ENCODE measurements at regions not wholly inside any gene's neighbourhood (a gene's known extent, or its start where the extent isn't known, plus 50 kb on each side); places are given as distances from the start of the nearest gene placed in this dataset.

GRCh38 chr9:10674586-10674985, 61.8 kb upstream of the PTPRD start:
- no peak for DNase-seq

- DNase-seq = no peak
Measured at GRCh38 chr9:10678010-10678409, 65.2 kb upstream of the PTPRD start.

- no peak for DNase-seq
Measured at GRCh38 chr9:10678790-10679189, 66.0 kb upstream of the PTPRD start.

- no peak for DNase-seq
Measured at GRCh38 chr9:10686943-10687342, 74.1 kb upstream of the PTPRD start.

- no peak for DNase-seq
Measured at GRCh38 chr9:10690546-10690945, 77.7 kb upstream of the PTPRD start.

- no peak for DNase-seq
Measured at GRCh38 chr9:10697044-10697443, 84.2 kb upstream of the PTPRD start.

- no peak for DNase-seq
Measured at GRCh38 chr9:10700291-10700690, 87.5 kb upstream of the PTPRD start.

GRCh38 chr9:10700915-10701314, 88.1 kb upstream of the PTPRD start:
- DNase-seq = no peak

GRCh38 chr9:10701906-10702305, 89.1 kb upstream of the PTPRD start:
- DNase-seq = peak; percentile 93

- no peak for DNase-seq
Measured at GRCh38 chr9:10703139-10703538, 90.3 kb upstream of the PTPRD start.

- DNase-seq = no peak
Measured at GRCh38 chr9:10704720-10705119, 91.9 kb upstream of the PTPRD start.

GRCh38 chr9:10705383-10705782, 92.6 kb upstream of the PTPRD start:
- DNase-seq = no peak

- DNase-seq = no peak
Measured at GRCh38 chr9:10706788-10707187, 94.0 kb upstream of the PTPRD start.

- DNase-seq = peak; percentile 59
Measured at GRCh38 chr9:10721301-10721700, 108.5 kb upstream of the PTPRD start.

- no peak for DNase-seq
Measured at GRCh38 chr9:10729213-10729612, 116.4 kb upstream of the PTPRD start.

GRCh38 chr9:10744669-10745068, 131.9 kb upstream of the PTPRD start:
- peak; percentile 0 for DNase-seq

- no peak for DNase-seq
Measured at GRCh38 chr9:10753474-10753873, 140.7 kb upstream of the PTPRD start.

GRCh38 chr9:10764481-10764880, 151.7 kb upstream of the PTPRD start:
- DNase-seq = no peak

- DNase-seq = no peak
Measured at GRCh38 chr9:10773136-10773535, 160.3 kb upstream of the PTPRD start.

GRCh38 chr9:10774051-10774450, 161.2 kb upstream of the PTPRD start:
- DNase-seq = no peak

- no peak for DNase-seq
Measured at GRCh38 chr9:10785255-10785654, 172.5 kb upstream of the PTPRD start.

- no peak for DNase-seq
Measured at GRCh38 chr9:10793306-10793705, 180.5 kb upstream of the PTPRD start.

- no peak for DNase-seq
Measured at GRCh38 chr9:10804486-10804885, 191.7 kb upstream of the PTPRD start.

GRCh38 chr9:10806868-10807267, 194.1 kb upstream of the PTPRD start:
- DNase-seq = no peak

- DNase-seq = no peak
Measured at GRCh38 chr9:10818206-10818605, 205.4 kb upstream of the PTPRD start.

GRCh38 chr9:10835791-10836463, 223.1 kb upstream of the PTPRD start:
- no peak for DNase-seq
